ENCODE measurements at regions not wholly inside any gene's neighbourhood (a gene's known extent, or its start where the extent isn't known, plus 50 kb on each side); places are given as distances from the start of the nearest gene placed in this dataset.

DNA sequence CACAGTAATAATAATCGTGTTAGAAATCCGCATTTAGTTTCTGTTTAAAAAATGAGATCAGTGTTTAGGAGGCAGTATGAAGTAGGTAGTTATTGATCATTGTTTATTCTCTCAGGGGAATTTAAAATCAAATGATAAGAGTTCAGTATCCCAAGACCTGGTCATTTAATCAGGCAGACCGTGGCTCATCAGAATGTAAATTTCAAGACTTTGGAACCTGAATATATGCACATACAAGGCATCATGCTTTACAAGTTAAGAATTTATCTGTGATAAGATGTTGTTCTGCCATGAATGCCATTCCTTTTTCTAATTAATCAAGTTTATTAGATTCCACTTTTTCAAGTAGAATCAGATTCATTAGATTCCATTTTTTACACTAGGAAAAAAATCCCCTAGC lies 133.5 kb upstream of the MAOA start:
- DNase-seq, result no peak

DNA sequence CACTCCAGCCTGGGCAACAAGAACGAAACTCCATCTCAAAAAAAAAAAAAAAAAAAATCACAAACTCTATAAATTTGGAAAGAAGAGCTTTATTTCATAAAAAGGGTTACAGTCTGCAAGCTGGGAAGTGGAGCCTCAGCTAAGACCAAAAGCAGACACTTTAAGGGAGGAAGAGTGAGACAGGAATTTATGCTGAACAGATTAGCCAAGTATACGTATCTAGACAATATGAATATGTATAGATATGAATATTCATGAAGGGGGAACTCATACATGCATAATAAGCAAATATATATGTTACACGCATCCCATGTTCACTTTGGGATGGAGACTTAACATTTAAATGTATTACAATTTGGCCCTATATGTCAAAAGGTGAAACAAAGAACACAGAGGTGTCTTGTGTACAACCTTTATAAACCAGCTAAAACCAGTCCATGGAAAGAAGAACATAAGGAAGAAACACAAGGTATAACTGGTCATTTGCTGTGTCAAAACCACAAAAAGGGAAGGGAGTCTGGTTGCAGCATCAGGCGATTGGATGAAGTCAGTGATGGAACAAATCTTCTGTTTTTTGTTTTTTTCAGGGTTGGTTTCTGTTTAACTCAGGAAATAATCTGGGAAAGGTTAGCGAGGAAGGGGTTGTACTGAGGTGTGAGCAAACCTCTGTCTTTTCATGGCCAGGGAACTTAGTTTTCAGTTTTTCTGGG lies 130.0 kb upstream of the MAOA start:
- peak; percentile 25 to 38 for DNase-seq

DNA sequence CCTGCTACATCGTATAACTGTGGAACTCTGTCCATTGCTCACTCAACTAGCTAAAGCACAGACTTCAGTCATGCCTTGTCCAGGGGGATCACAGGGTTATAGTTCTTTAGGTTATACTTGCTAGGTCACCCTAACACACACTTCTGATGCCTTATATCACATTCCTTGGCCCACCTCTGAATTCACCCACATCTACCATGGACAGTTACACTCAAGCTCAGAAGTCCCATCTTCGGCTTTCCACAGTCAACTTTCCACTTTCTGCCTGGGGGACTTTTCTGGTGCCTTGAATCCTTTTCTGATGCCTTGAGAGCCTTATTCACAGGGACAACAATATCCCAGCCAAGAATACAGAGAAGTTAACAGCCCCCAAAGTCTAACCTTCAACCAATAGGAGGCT lies 129.2 kb upstream of the MAOA start:
- no peak for DNase-seq

DNA sequence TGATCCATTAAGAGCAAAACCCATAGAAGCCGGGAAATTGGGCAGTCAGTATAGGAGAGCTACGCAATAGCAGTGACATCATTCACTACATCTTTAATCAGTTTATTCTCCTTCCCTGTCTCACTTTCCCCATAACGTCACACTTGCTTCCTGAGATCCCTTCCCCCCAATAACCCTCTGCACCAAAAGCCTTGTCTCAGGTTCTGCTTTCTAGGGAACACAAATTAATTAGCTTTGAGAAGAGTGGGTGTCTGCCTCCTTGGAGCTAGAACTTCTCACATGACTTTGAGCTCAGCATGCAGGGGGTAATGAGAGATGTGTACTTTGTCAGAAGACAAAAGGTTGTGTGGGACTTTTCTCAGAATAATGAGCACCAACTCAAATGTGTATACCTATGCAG lies 128.3 kb upstream of the MAOA start:
- DNase-seq, result peak; percentile 20 to 50

DNA sequence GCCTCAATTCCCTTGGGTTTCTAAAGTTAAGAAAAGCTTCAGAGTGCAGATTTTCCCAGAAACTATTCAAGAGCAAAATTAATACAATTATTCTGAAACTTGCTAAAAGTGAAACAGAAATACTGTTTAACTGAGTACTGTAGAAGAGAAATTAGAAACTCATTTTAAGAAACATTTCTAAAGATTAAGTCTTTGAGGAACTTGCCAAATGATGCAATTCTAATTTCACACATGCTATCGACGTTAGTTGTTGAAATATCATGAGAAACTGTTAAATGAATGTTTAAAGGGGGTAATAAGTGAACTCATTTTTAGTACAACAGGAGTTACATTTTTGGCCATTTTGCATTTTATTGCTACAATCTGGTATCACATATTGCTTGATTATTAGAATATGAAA lies 125.3 kb upstream of the MAOA start:
- DNase-seq, result peak; percentile 43 to 52

DNA sequence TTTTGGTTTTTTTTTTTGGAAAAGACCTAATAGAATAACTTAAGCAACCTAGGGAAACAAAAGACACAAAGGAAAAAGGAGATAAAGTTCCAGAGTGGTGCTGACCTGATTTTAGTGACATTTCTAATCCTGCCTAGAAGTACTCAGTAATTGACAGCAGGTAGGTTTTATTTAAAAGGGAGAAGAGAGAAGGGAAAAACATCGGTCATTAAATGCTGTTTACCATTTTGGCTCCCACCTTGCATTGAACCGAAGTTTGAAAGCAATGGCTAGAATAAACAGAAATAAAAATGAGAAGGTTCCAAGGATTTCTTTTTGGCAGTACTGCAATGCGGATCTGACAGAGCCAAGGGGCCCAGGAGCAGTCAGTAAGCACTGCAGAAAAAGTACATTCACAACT lies 115.8 kb upstream of the MAOA start:
- DNase-seq, result no peak

DNA sequence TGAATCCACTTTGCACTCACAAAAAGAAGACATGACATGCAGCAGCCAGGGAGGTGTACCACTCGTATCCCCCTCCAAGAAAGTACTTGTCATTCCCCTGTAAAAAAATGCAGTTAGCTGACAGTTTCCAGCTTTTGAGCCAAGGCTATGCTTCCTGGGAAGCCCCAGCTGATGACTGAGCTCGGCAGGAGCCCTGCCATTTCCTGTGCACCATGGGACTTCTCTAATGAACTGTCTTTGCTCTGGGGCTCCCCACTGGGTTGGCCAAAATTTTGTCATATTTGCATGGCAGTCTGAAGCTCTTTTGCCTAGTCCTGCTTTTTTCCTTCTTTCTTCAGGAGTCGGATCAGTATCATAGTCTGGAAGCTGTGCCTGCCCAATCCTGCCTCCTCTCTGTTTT lies 104.5 kb upstream of the MAOA start:
- DNase-seq, result peak; percentile 7 to 33

DNA sequence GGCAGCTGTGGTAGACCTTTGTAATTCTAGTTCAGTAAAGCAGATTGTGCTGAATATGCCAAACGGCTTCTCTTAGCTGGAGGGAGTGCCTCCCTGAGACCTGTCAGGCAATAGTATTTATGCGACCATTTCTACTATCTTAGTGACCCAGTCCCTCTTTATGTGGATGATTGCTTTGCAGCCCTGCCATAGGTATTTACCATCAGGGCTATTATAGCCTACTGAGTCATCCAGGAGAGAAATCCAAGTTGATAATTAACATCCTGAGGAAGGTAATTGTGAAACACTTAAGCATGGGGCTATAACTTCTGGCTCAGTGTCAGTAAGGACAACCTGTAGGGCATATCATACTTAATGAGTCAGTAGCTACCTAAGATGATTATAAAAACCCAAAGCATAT lies 103.9 kb upstream of the MAOA start:
- no peak for DNase-seq

DNA sequence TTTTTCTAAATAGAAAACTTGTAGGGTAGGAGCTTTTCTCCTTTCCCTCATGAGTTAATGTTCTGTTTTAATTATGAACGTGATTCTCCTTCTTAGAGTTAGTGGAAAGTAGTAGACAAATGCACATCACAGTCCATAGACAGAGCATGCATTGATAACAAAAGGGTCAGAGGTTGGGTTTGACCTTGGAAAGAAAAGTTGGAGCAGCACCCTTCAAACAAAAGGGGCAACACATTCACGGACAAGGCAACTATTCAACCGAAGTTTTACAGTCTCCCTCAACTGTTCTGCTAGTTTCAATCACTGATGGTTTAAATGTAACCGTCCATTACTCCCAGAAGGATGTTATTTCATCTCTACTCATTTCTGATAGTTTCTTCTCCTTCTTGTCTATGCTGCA lies 103.4 kb upstream of the MAOA start:
- no peak for DNase-seq

DNA sequence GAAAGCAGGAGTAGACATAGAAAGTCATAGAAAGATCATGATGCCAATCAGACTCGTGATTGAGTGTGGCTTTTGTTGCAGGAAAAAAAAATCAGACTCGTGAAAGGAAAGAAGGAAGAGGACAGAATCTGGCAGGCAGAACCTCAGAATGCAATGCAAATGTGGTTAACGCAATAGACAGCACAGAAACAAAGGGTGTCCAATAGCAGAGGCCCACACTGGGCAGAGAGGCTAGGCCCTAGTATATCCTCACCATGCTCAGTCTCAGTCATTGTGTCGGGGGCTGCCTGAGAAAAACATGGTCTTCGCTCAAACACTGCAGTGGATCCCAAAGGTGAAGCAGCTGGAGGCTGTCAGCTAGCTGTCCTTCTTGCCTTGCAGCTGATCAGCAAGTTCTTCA lies 102.8 kb upstream of the MAOA start:
- no peak for DNase-seq

DNA sequence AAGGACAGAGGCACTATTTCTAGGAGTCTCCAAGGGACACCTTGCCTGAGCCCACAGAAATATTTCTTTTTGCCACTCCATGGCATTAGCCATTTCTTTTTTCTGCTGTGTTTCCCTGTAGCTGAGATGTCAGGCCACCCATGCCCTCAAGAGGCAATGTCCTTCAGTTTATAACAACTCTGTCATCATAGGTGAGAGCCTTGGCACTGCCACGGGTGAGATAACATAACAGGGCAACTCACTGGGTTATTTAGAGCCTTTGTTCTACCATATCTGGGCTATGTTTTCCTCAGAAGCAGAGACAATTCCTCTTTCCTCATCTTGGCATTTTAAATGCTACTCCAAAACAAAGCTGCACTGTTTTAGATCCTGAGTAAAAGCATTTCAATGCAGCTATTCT lies 99.9 kb upstream of the MAOA start:
- DNase-seq, result no peak

DNA sequence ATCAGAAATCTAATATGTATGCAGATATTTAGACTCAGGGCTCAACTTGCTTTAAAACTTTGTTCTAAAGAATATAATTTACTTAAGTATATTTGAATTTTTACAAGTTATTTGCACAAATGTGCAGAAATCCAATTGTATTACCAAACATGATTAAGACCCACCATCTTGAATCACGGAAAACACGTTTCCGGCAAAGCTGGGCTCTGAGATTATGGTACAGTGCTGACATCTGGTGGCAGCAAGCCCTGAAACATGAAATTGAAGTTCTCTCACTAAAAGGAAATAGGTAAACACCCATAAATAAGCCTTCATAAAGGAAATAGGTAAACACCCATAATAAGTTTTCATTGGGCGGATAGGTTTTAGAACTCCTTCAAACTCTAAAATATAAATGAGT lies 98.3 kb upstream of the MAOA start:
- DNase-seq, result peak; percentile 27 to 63

DNA sequence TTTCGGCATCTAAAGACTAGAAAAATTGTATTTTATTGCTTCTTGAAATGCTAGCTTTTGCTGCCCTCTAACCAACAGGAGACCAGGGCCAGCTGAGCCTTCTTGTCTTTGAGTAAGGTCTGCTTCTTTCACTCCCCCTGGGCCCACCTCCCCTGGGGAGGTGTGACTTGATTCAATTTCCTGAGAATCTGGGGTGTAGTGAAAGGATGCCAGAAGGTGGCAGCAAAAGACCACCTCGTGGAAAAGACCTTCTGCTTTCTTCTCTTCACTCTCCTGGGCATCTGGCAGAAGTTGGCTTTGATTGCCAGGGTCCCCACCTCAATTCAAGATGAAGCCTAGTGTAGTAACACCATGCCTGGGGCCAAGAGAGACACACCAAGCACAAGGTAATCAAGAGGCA lies 96.5 kb upstream of the MAOA start:
- DNase-seq, result peak; percentile 9 to 51

DNA sequence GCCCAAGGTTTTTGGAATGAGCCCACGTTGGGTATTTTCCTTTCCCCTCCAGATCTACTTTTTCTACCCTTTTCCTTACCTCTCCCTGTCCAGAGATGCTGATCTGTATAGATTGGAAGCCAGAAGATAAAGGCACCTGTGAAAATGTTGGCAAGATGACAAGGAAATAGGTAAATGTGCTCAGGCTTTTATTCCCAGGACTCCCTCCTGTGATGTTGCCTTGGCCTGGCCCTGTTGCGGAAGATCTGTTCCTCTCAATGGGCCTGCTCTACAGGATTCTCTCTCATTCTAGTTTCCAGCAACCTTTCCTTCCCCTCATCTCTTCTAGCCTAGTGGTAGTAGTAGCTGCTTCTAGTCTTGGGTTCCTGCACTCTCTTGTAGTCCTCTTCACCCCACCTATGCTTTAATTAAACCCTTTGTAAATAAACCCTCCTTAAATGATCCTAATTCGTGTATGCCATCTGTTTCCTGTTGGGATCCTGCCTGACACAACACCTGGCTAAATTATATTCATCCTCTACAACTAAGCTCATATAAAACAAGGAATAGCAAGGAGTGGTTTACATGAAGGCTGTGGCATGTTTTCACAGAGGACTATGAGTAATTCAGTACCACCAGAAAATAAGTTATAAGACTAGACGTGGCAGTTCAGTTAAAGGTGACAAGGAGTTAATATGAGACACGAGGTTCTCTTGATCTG lies 95.7 kb upstream of the MAOA start:
- DNase-seq, result no peak

DNA sequence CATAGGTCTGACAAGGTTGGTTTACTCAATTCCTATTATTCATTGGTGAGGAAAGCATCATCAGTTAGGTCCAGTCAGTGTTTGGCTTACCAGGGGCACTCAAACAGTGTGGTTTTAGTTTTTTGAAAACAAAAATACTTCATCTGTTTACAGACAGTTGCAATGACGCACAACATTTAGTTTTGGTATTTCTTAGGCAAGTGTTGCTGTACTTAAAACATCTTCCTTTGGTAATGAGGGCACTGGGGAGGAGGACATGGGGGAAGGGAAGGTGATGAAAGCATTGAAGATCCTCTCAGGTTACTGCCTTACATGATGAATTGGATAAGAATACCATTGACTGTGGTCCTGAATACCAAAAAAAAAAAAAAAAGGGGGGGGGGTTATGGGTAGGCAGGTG lies 93.7 kb upstream of the MAOA start:
- DNase-seq, result no peak

DNA sequence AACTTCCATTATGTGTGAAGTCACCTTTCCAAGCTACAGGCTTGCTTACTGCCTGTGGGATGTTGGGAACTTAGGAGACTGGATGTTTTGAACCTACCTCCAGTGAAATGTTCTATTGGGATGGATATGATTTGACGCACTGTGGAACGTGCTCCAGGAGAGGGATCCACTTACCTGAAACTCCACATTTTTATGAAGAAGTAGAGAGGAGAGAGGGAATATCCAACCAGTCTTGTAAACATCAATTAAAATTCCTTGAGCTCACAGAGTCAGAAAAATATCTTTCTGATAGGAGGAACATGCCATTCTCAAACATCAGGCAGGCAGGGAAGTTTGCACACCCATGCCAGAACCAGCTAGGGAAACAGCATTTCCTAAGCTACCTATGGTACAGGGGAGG lies 91.1 kb upstream of the MAOA start:
- no peak for DNase-seq

DNA sequence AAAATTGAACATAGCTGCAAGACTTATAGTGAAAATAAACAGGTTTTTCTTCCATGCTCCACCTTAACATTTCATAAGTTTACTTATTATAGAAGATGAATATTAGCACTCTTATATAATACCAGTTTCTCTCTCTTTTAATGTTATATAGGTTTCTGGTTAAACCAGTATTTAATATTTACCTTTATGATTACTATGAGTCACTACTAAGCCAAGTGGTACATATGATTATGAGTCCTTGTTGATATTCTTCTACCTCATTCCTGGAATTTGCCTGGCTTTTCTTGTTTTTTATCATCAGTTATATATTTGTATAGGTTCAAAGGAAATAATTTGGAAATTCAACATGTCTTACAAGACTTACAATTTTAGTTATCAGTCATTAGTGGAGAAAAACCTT lies 89.9 kb upstream of the MAOA start:
- DNase-seq, result no peak

DNA sequence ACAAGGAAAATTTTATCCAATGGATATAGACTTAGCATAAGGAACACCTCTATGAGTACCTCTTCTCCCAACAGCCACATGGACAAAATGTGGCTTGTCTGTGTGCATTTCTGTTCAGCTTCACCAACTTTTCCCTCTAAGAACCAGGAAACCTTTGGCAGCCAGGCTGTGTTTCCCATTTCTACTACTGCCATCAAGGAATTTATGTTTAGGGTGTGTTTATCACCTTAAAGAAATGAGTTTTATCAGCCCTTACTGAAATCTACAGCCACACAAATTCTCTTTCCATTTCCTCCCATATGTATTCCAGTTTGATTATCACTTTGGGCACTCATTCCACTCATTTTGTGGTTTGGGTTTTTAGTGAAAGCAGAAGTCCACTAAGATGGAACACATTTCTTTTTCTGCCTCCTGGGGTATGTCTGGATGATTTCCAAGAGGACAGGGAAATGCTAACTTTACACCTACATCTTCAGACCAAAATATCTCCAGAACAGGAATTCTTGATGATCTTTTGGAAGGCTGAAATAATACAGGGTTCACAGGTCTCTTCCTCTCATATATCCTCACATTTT lies 82.6 kb upstream of the MAOA start:
- DNase-seq, result no peak

DNA sequence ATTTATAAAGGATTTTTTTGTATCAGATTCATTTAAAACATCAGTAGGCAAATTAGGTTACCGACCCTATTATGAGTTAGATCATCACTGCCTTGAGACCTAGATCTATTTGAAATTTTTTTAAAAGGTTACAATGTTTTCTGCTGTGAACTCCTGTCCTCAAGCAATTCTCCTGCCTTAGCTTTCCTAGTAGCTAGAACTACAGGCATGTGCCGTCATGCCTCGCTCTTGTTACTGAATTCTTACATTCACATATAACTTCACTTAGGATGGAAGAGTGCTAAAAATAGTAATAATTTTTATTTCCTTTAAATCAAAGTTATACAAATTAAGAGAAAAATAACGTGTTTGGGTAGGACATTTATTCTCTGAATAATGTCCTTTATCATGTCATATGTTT lies 75.5 kb upstream of the MAOA start:
- no peak for DNase-seq

DNA sequence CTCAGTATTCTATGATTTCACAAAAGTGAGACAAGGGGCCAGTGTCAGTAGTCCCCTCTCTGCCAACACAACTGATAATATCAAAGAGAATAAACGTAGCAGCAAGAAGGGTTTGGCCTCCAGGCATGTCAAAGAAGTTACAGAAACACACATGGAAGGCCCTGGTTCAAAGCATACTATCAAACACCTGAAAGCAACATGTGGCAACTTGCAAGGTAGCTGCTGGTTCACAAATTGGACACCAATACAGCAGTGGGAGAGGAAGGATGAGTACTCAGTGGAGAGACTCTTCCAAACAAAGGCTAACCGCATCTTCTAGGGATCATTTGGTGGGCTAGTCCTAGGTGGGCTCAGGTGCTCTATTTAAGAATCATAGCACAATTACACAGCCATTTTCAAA lies 74.9 kb upstream of the MAOA start:
- no peak for DNase-seq

DNA sequence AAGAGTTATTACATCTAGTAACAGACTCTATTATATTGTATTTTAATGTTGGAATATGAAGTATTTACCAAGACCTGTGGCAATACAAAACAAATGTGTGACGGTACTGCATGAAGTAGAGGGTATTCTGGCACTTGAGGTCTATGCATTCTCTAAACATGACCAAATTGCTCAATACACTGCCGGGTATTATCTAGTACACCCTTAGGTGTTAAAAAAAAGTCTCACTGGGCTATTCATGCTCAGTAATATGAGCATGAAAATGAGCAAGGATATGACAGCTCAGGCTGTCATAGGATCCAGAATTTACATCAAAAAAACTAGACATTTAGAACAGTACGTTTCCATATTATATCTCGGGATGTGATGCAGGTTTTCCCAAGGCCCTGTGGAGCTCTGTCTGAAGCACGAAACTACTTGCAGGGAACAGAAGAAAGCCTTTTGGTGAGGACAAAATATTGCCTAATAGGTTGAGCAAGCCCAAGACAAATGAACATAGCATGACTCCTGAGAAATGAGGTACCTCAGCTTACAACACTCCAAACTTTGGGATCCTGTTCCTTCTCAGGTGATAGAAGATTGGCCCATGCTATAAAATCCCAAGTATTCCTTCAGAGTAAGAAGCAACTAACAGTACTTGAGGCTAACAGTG lies 74.1 kb upstream of the MAOA start:
- no peak for DNase-seq

DNA sequence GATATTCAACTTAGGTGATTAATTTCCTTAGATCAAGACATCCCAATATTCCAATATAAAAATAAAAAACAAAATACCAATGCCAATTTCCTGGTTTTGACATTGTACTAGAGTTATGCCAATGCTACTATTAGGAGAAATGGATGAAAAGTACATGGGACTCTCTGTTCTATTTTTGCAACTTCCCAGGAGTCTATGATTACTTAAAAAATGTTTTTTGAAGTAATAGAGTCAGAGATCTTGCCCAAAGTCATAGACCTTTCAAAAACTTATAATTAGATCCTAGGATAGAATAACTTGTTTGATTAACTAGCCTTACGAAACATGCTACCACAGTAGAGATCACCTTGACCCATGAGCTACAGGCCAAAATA lies 73.6 kb upstream of the MAOA start:
- no peak for DNase-seq

DNA sequence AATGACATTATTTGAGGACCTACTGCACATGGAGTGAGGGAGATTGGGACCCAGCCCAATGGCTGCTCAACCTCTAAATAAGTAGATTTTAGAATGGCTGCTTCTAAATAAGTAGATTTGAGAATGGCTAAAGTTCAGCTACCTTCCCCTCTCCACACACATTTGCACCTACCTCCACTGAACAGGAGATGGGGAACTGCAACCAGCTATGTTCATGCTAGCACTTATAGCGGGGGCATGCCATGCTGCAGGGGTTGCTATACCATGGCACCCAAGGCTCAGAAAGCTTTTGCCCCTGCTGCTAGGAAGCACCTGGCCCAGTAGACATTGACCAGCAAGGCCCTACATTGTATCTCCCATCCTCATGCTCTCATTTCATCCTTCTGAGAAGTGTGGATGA lies 70.2 kb upstream of the MAOA start:
- DNase-seq, result no peak

DNA sequence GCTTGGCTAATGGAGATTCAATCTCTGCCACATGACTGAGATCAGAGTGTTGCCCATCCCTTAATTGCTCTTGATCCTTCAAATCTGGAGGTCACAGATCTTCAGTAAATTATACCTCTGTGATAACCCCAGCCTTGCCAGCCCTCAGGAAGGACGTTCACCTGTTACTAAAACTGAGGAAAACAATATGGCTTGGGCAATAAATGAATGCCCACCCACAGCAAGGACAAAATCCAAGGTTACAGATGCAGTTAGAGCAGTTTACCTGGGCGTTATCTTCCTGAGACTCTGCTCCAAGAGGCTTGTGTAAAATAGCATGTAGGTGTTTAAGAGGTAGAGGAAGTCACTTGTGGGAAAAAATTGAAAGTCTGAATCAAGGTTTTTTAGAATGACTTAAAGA lies 69.3 kb upstream of the MAOA start:
- DNase-seq, result no peak

All from inflammatory macrophage treated with lipopolysaccharide for 1 hour (primary cell).